Loucy (cell line): ENCODE measurements at regions not wholly inside any gene's neighbourhood (a gene's known extent, or its start where the extent isn't known, plus 50 kb on each side); places are given as distances from the start of the nearest gene placed in this dataset.

Source experiments
- EZH2phosphoT487 ChIP-seq: fragments of 200-600 bp; IDR thresholded peaks from 2 replicates; pipeline ENCODE4 v1.6.1; 2018; ENCODE audit warnings: antibody characterized with exemption, mild to moderate bottlenecking, moderate library complexity, borderline replicate concordance
- TF ChIP-seq, protein P1 (sequence below): fragments of 200-600 bp; sonication (generic); conservative IDR thresholded peaks from 2 replicates; pipeline ENCODE4 v1.5.1; 2014; ENCODE audit warnings: mild to moderate bottlenecking, antibody characterized with exemption, low read length

DNA sequence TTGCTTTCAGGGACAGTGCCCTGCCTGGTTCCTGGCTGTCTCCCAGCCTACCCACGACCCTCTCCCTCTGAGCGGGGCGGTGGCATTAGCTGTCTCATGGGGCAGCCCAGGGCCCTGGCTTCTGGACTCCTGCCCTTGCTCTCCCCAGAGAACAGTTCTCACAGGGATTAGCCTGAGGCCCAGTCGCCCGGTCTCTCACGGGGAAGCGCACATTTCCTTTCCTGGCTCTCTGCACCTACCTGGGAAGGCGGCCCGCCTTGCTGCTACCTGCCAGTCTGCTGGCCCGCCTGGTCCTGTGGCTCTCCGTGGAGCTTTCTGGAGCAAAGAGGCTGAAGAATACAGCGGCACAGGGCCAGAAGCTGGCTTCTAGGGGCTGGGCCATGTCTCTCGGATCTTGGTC, 128.4 kb downstream of the FHDC1 start:
- no peak for TF ChIP-seq EZH2phosphoT487
- TF ChIP-seq, protein P1, sequence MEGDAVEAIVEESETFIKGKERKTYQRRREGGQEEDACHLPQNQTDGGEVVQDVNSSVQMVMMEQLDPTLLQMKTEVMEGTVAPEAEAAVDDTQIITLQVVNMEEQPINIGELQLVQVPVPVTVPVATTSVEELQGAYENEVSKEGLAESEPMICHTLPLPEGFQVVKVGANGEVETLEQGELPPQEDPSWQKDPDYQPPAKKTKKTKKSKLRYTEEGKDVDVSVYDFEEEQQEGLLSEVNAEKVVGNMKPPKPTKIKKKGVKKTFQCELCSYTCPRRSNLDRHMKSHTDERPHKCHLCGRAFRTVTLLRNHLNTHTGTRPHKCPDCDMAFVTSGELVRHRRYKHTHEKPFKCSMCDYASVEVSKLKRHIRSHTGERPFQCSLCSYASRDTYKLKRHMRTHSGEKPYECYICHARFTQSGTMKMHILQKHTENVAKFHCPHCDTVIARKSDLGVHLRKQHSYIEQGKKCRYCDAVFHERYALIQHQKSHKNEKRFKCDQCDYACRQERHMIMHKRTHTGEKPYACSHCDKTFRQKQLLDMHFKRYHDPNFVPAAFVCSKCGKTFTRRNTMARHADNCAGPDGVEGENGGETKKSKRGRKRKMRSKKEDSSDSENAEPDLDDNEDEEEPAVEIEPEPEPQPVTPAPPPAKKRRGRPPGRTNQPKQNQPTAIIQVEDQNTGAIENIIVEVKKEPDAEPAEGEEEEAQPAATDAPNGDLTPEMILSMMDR: no peak
